Body of pancreas (tissue), 4 donors: ENCODE measurements at regions not wholly inside any gene's neighbourhood (a gene's known extent, or its start where the extent isn't known, plus 50 kb on each side); places are given as distances from the start of the nearest gene placed in this dataset.

Experiments
- POLR2A ChIP-seq, 3 donors: fragments of 450-650 bp; IDR thresholded peaks; one replicate each; pipeline ENCODE4 v1.6.1; 2016; ENCODE audit warnings: antibody characterized with exemption in 3 of 3, mild to moderate bottlenecking in 2 of 3
- TF ChIP-seq, protein P1 (sequence below), 7 experiments: fragments of 450-650 bp in 4 of 7; fragments of 200-600 bp in 3 of 7; sonication (generic) in 3 of 7; IDR thresholded peaks; one replicate each; pipeline ENCODE4 v1.5.1; 2016 to 2019; ENCODE audit warnings: antibody characterized with exemption in 7 of 7

DNA sequence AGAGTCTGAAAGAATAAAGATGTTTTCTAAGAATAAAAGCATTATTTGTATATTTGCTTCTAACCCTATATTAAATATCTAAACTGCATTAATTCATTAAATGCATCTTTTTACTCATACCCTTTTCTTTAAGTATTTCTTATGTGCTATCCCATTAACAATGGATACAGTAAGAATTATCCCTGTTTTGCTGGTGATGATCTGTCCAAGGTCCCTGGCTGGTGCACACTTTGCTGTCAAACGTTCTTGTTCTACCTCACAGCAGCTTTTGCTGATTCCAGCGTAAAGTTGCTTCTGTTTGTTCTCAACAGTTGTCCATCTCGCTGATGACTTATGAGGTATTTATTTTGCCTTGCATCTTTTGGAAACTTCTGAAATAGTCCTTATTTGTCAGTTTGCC, 504.0 kb downstream of the PLCL1 start:
- TF ChIP-seq, protein P1, sequence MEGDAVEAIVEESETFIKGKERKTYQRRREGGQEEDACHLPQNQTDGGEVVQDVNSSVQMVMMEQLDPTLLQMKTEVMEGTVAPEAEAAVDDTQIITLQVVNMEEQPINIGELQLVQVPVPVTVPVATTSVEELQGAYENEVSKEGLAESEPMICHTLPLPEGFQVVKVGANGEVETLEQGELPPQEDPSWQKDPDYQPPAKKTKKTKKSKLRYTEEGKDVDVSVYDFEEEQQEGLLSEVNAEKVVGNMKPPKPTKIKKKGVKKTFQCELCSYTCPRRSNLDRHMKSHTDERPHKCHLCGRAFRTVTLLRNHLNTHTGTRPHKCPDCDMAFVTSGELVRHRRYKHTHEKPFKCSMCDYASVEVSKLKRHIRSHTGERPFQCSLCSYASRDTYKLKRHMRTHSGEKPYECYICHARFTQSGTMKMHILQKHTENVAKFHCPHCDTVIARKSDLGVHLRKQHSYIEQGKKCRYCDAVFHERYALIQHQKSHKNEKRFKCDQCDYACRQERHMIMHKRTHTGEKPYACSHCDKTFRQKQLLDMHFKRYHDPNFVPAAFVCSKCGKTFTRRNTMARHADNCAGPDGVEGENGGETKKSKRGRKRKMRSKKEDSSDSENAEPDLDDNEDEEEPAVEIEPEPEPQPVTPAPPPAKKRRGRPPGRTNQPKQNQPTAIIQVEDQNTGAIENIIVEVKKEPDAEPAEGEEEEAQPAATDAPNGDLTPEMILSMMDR (IDR thresholded peaks at IDR 0.05), result no peak
- TF ChIP-seq POLR2A (IDR thresholded peaks at IDR 0.05), result no peak
